ENCODE measurements at regions not wholly inside any gene's neighbourhood (a gene's known extent, or its start where the extent isn't known, plus 50 kb on each side); places are given as distances from the start of the nearest gene placed in this dataset.
A peak's percentile ranks its signal among the peaks of the same experiment; 100 is the strongest.

GRCh38 chr3:67077656-67078055 is 79.5 kb downstream of the KBTBD8 start:
- in situ Hi-C loops (cut with MboI; ENCODE audit: low sequenced_read_pairs): no loop called here

More at GRCh38 chr3:67077656-67078055, 79.5 kb downstream of the KBTBD8 start:
- Histone ChIP-seq H4K20me1 (ENCODE audit: insufficient read depth, low read length) (no peaks in the 10 kb centered on the region), H2AK9ac (replicated peaks; ENCODE audit: low read depth, low read length, poor library complexity) (no peak overlapping the region), H3K79me1 (ENCODE audit: low read depth in 1 of 2, low read length in 2 of 2) (no peaks in the 10 kb centered on the region), H4K91ac (ENCODE audit: insufficient read depth, low read depth, low read length) (no peak overlapping the region), H3K18ac (ENCODE audit: low read depth, low read length) (no peak overlapping the region), H3K4me1 (ENCODE audit: control insufficient read depth, insufficient read depth, low read length) (no peaks in the 10 kb centered on the region), H3K27me3 (ENCODE audit: control insufficient read depth, insufficient read depth, low read length) (no peaks in the 10 kb centered on the region), H2BK20ac (ENCODE audit: low read depth, low read length) (no peak overlapping the region), H3K9me1 (ENCODE audit: insufficient read depth, low read length) (no peaks in the 10 kb centered on the region), H3K56ac (ENCODE audit: extremely low read depth, insufficient read depth, low read length) (no peak overlapping the region), H3K36me3 (ENCODE audit: control insufficient read depth, insufficient read depth, low read length) (no peaks in the 10 kb centered on the region), H2AFZ (replicated peaks; ENCODE audit: low read length, poor library complexity) (no peak overlapping the region), H3K4me3 (ENCODE audit: insufficient read depth, low read depth, low read length) (no peak overlapping the region), H3K4ac (ENCODE audit: low read depth, low read length) (no peak overlapping the region), H2BK15ac (ENCODE audit: low read depth, low read length) (no peak overlapping the region), H3K23ac (ENCODE audit: low read depth, low read length) (no peak overlapping the region), H4K8ac (ENCODE audit: low read depth in 2 of 2, low read length in 2 of 2) (no peak overlapping the region), H2AK5ac (ENCODE audit: low read depth, low read length) (no peak overlapping the region), H2BK5ac (ENCODE audit: low read depth, low read length, poor library complexity, severe bottlenecking) (no peak overlapping the region), H3K4me2 (ENCODE audit: low read depth, low read length) (no peak overlapping the region), H4K5ac (ENCODE audit: low read depth, low read length) (no peak overlapping the region), H3K14ac (replicated peaks; ENCODE audit: low read depth, low read length) (no peak overlapping the region), H3K27ac (ENCODE audit: insufficient read depth, low read length) (no peak overlapping the region), H2BK120ac (ENCODE audit: low read depth, low read length) (no peak overlapping the region), H3K9ac (ENCODE audit: low read depth, low read length) (no peak overlapping the region), H3K9me3 (ENCODE audit: control insufficient read depth, insufficient read depth, low read length) (no peaks in the 10 kb centered on the region)
- TF ChIP-seq USF2 (IDR thresholded peaks at IDR 0.05; ENCODE audit: low read depth, low read length) (no peak), BHLHE40 (IDR thresholded peaks at IDR 0.05; ENCODE audit: low read depth, low read length) (no peak), ELK1 (IDR thresholded peaks at IDR 0.05; ENCODE audit: borderline replicate concordance, low read depth, low read length) (no peak), CEBPB (IDR thresholded peaks at IDR 0.05; ENCODE audit: low read depth, low read length) (peak; percentile 77), CTCF (conservative IDR thresholded peaks at IDR 0.05; ENCODE audit: low read depth, low read length) (no peak), RAD21 (IDR thresholded peaks at IDR 0.05; ENCODE audit: low read length) (no peak), CHD1 (IDR thresholded peaks at IDR 0.05; ENCODE audit: low read depth, low read length) (no peak)
- DNase-seq (peak; percentile 63), ATAC-seq (ENCODE audit: low read depth) (no peak)
- intact Hi-C loops (cut with micrococcal nuclease) (no loop called here), dilution Hi-C loops (cut with HindIII; ENCODE audit: low sequenced_read_pairs, unreplicated experiment) (no loop called here)
- BruUV-seq (replicated peaks): no TSS peak
- ChIA-PET POLR2A (ENCODE audit: unreplicated experiment) (no interaction called here), CTCF (no interaction called here)
